Activated CD4-positive, alpha-beta T cell treated with anti-CD3 and anti-CD28 coated beads for 4 hours (primary cell): ENCODE measurements at regions not wholly inside any gene's neighbourhood (a gene's known extent, or its start where the extent isn't known, plus 50 kb on each side); places are given as distances from the start of the nearest gene placed in this dataset.
"Not testable (repeated sequence)": the region's sequence is repeated elsewhere in the genome, so short reads cannot be mapped to it uniquely, and the experiment has no call there.

Experiments
- DNase-seq, 2 donors: peaks; one replicate each; pipeline ENCODE4 v3.0.0-alpha.2; 2020

DNA sequence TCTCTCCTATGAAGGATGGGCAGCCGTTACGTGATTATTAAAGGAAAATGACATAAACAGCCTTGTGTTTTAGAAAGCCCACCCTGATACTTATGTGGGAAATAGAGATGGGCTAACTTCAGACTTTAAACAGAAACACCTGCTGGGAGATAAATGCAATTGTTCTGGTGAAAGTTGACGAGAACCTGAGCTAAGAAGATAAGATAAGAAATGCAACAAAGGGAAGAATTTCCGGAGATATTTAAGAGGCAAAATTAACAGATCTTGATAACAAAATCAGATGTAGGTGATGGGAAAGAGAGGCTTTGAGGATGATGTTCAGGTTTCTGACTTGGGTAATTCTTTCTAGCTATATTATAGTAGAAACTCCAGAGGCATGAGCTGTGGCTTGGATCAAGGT is 102.7 kb upstream of the SLC7A11 start:
- no peak for DNase-seq

DNA sequence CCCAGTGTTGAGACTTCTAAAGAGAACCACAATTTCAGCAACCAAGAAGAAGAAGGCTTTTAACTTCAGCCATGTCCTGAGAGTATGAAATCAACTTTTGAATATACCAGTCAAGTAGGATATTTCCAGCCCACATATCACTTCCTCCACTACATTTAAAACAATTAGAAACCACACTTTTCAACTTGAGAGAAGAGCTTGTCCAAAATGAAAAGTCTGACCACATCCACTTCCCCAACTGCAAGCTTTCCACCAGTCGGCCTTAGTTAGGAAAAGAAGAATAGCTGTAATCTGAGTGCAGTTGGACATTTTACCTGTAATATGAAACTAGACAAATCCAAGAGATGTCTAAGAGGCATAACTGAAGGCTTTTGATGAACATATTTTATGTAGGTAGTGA is 101.9 kb upstream of the SLC7A11 start:
- no peak for DNase-seq

DNA sequence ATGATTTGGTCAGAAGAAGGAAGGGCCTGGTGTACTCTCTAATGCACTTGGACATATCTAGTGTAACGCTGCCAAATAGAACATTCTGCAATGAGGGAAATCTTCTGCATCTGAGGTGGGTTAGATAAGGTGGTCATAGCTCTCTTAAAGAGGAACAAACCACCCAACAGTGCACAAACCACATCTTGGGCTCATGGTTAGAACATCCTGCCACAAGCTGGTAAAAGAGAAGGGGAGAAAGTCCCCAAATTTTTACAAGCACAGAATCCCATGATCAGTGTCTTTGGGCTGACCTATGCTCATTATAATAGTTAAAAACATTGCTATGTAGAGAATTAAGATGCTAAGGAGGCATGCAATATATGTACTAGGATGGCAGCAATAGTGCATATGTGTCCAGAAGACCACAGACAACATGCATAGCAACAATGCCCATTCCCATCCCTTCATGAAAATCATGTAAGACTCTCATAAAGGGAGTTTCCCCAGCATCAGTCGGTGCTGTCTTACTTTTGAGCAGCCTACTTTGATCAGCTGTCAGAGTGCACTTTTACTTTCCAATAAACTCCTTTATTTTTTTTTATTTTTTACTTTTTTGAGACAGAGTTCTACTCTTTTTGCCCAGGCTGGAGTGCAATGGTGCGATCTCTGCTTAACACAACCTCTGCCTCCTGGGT is 99.7 kb upstream of the SLC7A11 start:
- no peak for DNase-seq

GRCh38 chr4:138338840-138339239 is 96.7 kb upstream of the SLC7A11 start:
- DNase-seq = no peak

GRCh38 chr4:138338222-138338621 is 96.1 kb upstream of the SLC7A11 start:
- DNase-seq = not testable (repeated sequence)

GRCh38 chr4:138334346-138335016 is 92.3 kb upstream of the SLC7A11 start:
- no peak for DNase-seq

GRCh38 chr4:138332415-138332814 is 90.3 kb upstream of the SLC7A11 start:
- not testable (repeated sequence) for DNase-seq

DNA sequence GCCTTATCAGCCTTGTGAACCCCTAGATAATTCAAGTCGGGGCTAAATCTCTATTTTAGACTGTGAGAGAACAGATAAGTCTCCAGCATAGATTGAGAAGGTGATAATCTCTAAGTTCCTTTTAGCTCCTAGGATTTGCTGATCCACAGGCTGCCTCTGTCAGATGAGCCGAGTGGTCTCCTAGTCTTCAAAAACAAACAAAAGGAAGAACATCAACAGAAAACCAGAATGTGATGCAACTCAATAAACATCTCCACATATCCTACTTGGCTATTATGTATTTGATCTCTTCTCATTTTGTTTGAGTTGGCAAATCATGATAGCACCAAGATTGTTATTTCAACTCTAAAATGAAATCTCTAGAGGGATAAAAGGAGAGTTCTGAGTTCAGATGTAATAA is 88.4 kb upstream of the SLC7A11 start:
- no peak for DNase-seq

GRCh38 chr4:138329506-138330070 is 87.4 kb upstream of the SLC7A11 start:
- no peak for DNase-seq

DNA sequence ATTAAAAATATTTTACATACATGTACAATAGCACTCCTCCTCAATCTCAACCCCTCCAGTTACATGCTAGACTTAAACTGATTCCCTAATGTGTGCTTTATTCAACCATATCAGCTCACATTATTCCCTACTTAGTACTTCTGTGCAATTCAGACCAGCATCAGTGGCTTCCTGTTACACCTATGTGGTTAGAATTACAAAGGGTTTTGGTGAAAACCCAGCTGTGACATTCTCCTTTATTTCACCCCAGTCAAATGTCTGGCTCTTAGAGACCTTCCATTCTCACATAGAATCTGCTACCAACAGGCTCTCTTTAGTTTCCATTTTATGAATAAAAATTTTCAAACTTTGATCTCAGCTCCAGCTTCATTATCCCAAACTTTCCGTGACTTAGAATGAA is 85.2 kb upstream of the SLC7A11 start:
- DNase-seq = no peak

DNA sequence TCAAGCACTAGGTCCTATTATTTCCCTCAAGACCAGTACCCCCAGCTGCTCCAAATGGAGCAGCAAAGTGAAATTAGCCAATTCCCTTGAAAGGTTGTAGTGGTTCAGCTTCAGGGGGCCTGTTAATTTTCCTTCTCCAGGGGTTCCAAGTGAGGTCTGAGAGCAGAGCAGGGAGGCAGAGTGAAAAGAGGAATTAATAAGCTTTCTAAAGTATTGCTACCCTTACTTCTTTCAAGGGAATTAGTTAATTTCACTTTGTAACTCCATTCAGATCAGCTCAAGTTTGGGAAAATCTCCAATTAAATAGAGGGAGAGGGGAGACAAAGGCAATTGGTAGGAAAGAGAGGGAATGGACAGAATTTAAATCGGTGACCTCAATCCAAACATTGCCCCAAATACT is 78.7 kb upstream of the SLC7A11 start:
- DNase-seq = no peak

GRCh38 chr4:138320030-138320429 is 77.9 kb upstream of the SLC7A11 start:
- DNase-seq = no peak

DNA sequence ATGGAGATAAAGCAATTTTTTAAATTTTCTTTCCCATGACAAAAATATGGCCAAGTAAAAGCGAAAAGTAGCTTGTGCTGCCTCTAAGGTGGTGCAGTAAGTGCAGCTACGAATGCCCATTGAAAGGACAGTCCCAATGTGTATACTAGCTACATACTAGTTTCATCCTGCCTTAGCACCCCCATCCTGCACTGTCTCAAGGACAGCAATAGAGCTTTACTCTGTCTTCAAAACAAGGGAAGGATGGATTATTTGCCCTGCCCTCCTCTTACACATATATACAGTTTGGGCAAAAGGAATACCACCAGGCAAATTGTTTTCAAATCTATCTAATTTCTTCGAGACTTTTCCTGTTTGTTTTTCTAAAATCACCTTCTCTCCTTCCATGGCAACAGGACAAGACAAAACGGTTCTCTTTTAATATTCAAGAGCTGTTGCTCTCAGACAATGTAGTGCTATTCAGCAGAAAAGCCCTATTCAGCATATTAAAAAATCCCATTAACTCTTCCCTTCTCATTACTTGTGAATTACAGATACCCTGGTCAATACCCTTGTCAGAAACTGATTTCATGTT is 75.1 kb upstream of the SLC7A11 start:
- DNase-seq = no peak

GRCh38 chr4:138312536-138312911 is 70.4 kb upstream of the SLC7A11 start:
- DNase-seq = no peak

- no peak for DNase-seq
These were observed 69.8 kb upstream of the SLC7A11 start for GRCh38 chr4:138311771-138312535.

DNA sequence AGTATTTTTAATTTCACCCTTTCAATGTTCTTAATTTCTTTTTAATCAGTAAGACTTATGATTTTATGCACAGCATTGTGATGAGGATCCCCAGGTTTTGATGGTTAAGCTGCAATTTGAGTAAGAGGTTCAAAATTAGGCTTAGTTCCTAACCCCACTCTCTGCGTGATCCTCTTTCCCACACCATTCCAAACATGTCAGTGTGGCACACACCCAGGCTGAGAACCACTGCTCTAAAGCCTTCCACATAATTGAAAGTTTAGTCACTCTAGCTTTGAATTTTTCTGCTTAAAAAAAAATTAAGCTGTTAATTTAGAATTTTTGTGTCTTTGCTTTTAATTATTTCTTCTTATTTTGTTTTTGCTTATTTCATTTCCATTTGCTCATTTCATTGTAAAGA is 68.8 kb upstream of the SLC7A11 start:
- no peak for DNase-seq

- DNase-seq = no peak
These were observed 68.3 kb upstream of the SLC7A11 start for GRCh38 chr4:138310498-138310897.

DNA sequence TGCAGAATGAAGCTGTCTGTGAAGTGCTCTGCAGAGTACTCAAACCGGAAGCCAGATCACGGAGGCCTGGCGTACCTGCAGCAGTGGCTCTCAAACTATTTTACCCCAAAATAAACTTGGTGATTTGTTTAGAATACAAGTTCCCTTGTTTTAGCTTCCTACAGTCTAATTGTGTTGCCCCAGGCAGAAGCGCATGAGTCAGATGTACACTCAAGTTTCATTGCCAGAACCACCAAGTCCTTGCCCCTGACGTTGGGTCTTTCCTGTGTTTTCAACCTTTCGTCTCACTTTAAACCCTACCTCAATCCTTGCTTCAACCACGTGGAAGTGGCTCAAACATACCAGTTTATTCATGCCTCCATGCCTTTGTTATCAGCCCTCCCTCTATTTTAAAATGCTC is 66.2 kb upstream of the SLC7A11 start:
- DNase-seq = no peak

GRCh38 chr4:138307319-138307718 is 65.2 kb upstream of the SLC7A11 start:
- no peak for DNase-seq

GRCh38 chr4:138305050-138305449 is 62.9 kb upstream of the SLC7A11 start:
- DNase-seq = no peak

- DNase-seq = no peak
These were observed 59.4 kb upstream of the SLC7A11 start for GRCh38 chr4:138301536-138301935.

DNA sequence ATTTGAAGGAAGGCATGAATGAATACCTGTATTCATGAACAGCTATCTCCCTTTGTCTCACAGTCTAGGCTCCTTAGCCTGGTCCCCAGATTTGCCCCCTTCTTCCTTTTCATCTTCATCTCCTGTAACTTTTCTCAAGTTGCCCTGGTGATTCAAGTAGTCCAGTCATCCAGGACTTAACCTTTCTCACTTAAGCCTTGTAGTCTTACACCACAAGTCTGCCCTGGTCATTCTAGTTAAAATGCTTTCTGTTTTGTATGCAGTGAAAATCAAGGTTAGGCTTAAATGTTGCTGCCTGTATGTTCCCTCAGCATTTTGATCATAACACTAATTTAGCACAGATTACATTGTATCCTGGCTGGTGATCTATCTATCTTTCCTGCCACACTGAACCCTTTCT is 58.5 kb upstream of the SLC7A11 start:
- DNase-seq = no peak

DNA sequence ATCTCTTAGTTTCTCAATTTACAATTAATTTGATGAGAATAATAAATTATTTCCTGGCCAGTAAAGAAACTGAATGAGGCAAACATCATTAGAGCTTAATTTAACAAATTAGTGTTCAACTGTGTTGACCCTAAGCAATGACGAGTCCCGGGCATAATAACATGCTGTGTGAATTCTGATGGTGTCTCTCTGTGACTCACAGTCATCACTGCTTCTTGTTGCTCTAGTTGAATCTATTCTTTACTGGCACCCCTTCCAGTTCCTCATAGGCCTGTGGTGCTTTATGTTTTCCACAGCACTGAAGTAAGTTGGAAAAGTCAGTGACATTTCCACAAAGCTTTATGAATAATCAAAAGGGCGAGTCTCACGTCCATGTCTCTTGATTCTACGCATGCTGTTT is 57.7 kb upstream of the SLC7A11 start:
- no peak for DNase-seq

GRCh38 chr4:138298866-138299265 is 56.7 kb upstream of the SLC7A11 start:
- DNase-seq = no peak
